AG09309 (cell line): ENCODE measurements at regions not wholly inside any gene's neighbourhood (a gene's known extent, or its start where the extent isn't known, plus 50 kb on each side); places are given as distances from the start of the nearest gene placed in this dataset.

Source experiments
- DNase-seq: peaks from one replicate; pipeline ENCODE4 v3.0.0-alpha.2; 2010; ENCODE audit warnings: low read depth
- H3K4me3 ChIP-seq: 2 replicates; pipeline ENCODE4 v1.5.1; 2011; ENCODE audit warnings: mild to moderate bottlenecking, low read depth, low read length, moderate library complexity; ENCODE audit not compliant: control insufficient read depth
- CTCF ChIP-seq: IDR thresholded peaks from 2 replicates; pipeline ENCODE4 v1.5.1; 2011; ENCODE audit warnings: mild to moderate bottlenecking, low read depth, low read length, inconsistent platforms; ENCODE audit not compliant: insufficient read depth, control insufficient read depth; ENCODE audit errors: missing control alignments

DNA sequence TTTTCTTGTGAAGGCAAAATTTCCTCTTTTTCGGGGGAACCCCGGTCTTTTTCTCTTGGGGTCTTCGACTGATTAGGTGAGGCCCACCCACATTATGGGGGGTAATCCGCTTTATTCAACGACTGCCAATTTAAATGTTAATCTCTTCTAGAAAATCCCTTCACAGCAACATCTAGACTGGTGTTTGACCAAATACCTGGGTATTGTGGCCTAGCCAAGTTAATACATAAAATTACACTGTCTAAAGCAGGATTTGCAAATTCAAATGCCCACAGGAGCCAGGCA is 170.0 kb upstream of the FOXN3 start:
- H3K4me3 ChIP-seq, result no peak overlapping the region
- no peak for TF ChIP-seq CTCF
- DNase-seq, result no peak

DNA sequence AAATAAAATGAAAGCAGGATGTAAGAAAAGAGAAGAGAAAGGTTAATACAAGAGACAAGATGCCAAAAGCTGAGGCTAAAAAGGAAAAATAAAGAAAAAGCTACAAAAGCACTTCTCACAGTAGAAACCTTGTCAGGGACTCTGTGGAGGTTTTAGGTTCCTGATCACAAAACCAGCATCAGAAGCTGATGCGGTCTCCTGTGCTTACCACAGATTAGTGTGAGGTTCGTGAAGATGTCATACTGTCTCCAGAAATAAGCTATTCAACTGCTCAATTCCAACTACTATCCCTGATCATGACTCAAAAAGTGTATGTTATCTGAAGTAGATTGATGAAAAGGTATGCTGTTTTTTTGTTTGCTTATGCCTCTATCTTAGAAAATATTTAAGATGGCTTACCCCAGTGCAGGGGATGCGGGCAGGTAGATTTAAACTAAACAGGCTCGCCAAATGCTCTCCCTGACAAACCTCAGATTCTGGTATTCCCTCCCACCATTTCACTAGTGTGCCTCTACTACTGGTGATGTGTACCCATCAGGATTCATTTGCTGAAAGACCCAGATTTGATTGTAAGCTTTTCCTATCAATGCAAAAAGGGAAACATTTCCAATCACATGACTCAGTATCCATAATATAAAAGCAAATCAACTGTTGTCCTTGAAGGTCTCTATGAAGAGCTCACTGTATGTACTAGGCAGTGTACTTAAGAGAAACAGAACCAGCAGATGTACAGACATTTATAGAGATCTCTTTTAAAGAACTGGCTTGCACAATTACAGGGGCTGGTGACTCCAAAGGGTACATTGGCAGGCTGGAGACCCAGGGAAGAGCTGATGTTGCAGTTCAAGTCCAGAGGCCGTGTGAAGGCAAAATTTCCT is 169.5 kb upstream of the FOXN3 start:
- H3K4me3 ChIP-seq, result no peak overlapping the region
- no peak for DNase-seq
- TF ChIP-seq CTCF, result no peak

GRCh38 chr14:89578156-89578555 is 161.1 kb upstream of the FOXN3 start:
- no peak overlapping the region for H3K4me3 ChIP-seq
- DNase-seq, result peak; percentile 4
- no peak for TF ChIP-seq CTCF

DNA sequence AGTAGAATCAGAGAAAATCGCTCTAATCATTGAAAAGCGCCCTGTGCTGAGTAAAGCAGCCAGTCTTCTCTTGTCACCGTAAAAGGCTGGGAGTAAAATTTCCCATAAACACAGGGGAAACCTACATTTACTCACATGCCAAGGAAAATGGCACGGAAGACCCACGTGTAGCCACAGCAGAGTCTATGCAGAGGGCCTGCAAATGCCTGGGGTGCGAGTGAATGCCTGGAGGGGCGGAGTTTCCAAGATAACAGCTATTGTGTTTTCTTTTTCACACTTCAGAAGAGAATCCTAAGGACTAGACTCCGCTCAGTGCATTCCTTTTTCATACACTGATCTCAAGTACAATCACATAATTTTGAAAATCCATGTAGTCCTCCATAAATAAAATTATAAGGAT is 159.9 kb upstream of the FOXN3 start:
- no peak overlapping the region for H3K4me3 ChIP-seq
- no peak for TF ChIP-seq CTCF
- no peak for DNase-seq

DNA sequence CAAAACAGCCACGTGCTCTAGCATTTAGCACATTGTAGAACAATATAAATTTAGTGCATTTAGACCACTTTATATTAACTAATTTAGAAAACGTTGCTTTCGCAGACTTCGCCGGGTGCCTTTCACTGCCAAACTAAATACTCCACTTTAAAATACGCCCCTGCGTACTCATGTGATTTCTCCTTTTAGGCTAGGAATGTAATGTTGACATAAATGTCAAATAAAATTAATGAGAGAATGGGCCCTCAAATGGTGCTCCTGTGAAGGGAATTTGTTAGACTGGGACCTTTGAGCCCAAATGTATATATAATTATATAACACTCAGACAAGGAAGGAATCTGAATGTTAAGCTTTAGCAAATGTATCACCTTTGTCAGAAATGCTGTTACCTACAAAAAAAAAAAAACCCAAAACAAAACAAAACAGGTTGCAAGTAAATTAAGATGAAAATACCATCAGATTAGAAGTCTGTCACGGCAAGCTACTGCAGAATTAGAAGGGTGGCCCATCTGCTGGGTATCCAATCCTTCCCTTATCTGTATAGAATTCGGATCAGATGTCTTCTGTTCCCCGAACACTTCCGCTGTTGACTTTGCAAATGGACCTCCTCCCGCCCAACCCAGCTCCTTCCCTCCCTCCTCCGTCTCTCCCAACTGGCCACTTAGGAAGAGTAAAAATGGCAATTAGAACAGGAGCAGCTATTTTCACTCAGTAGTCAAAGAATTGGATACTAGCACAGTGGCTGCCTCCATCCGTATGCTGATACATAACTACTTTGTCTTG is 159.3 kb upstream of the FOXN3 start:
- DNase-seq, result no peak
- no peak overlapping the region for H3K4me3 ChIP-seq
- TF ChIP-seq CTCF, result no peak

- no peak overlapping the region for H3K4me3 ChIP-seq
- no peak for DNase-seq
- no peak for TF ChIP-seq CTCF
These were observed 158.5 kb upstream of the FOXN3 start for GRCh38 chr14:89575386-89576061.
